CD14-positive monocyte (primary cell): ENCODE measurements at regions not wholly inside any gene's neighbourhood (a gene's known extent, or its start where the extent isn't known, plus 50 kb on each side); places are given as distances from the start of the nearest gene placed in this dataset.

Experiments used
- DNase-seq, 3 donors: peaks; one replicate each; pipeline ENCODE4 v3.0.0-alpha.2; 2011 to 2022
- H2AFZ ChIP-seq: 2 replicates; pipeline ENCODE4 v1.6.0; 2012; ENCODE audit warnings: mild to moderate bottlenecking, low read depth, low read length, inconsistent platforms; ENCODE audit not compliant: insufficient read depth, poor library complexity, severe bottlenecking
- H3K27ac ChIP-seq, 2 donors: 1 replicate in 1 of 2; 2 replicates in 1 of 2; pipeline ENCODE4 v1.5.1; 2012 to 2013; ENCODE audit warnings: low read length in 2 of 2, control low read depth in 1 of 2, inconsistent platforms in 1 of 2, low read depth in 1 of 2, mild to moderate bottlenecking in 1 of 2
- H3K27me3 ChIP-seq, 2 donors: one replicate each; pipeline versions ENCODE4 v1.6.0 to v1.6.1; 2011 to 2013; ENCODE audit warnings: low read length in 2 of 2; ENCODE audit not compliant: control insufficient read depth in 2 of 2, insufficient read depth in 2 of 2
- H3K36me3 ChIP-seq, 2 donors: replicated peaks in 1 of 2; 1 replicate in 1 of 2; 2 replicates in 1 of 2; pipeline versions ENCODE4 v1.5.1 to v1.6.1; 2012 to 2013; ENCODE audit warnings: low read length in 2 of 2, control low read depth in 1 of 2, inconsistent platforms in 1 of 2, mild to moderate bottlenecking in 1 of 2; ENCODE audit not compliant: insufficient read depth in 2 of 2, control insufficient read depth in 1 of 2
- H3K4me1 ChIP-seq, 2 donors: 1 replicate in 1 of 2; 2 replicates in 1 of 2; pipeline versions ENCODE4 v1.5.1 to v1.6.1; 2012 to 2013; ENCODE audit warnings: low read length in 2 of 2, control low read depth in 1 of 2, inconsistent platforms in 1 of 2, mild to moderate bottlenecking in 1 of 2, moderate library complexity in 1 of 2; ENCODE audit not compliant: insufficient read depth in 2 of 2, control insufficient read depth in 1 of 2
- H3K4me2 ChIP-seq: replicated peaks from 2 replicates; pipeline ENCODE3; 2012; ENCODE audit warnings: low read length, moderate library complexity, mild to moderate bottlenecking; ENCODE audit not compliant: poor library complexity, severe bottlenecking; ENCODE audit errors: extremely low read depth
- H3K4me3 ChIP-seq, 3 experiments: fragments of 200-600 bp in 1 of 3; sonication (generic) in 1 of 3; replicated peaks in 1 of 3; 1 replicate in 2 of 3; 2 replicates in 1 of 3; pipeline ENCODE4 v1.5.1; 2011 to 2013; ENCODE audit warnings: low read length in 3 of 3, mild to moderate bottlenecking in 3 of 3, control low read depth in 2 of 3, low read depth in 2 of 3, inconsistent platforms in 1 of 3, moderate library complexity in 1 of 3
- H3K79me2 ChIP-seq: 2 replicates; pipeline ENCODE4 v1.6.0; 2012; ENCODE audit warnings: mild to moderate bottlenecking, control low read depth, inconsistent platforms, low read length, moderate library complexity; ENCODE audit not compliant: insufficient read depth
- H3K9ac ChIP-seq: 2 replicates; pipeline ENCODE4 v1.6.0; 2017; ENCODE audit warnings: low read length, mild to moderate bottlenecking; ENCODE audit not compliant: insufficient read depth, poor library complexity, severe bottlenecking
- H3K9me3 ChIP-seq, 2 donors: replicated peaks in 1 of 2; 1 replicate in 1 of 2; 2 replicates in 1 of 2; pipeline versions ENCODE4 v1.5.1 to v1.6.1; 2012 to 2013; ENCODE audit warnings: low read length in 2 of 2, control low read depth in 1 of 2; ENCODE audit not compliant: control insufficient read depth in 1 of 2, insufficient read depth in 1 of 2
- H4K20me1 ChIP-seq: 2 replicates; pipeline ENCODE4 v1.6.0; 2012; ENCODE audit warnings: mild to moderate bottlenecking, low read length, control low read depth, moderate library complexity; ENCODE audit not compliant: insufficient read depth
- H3K27ac Mint-ChIP-seq, 7 donors: one replicate each; pipeline ENCODE4 v1.8.0; 2020; ENCODE audit warnings: mild to moderate bottlenecking in 7 of 7, mixed read lengths in 7 of 7, moderate library complexity in 6 of 7, inconsistent platforms in 2 of 7
- H3K27me3 Mint-ChIP-seq, 3 donors: one replicate each; pipeline ENCODE4 v1.8.0; 2021 to 2022; ENCODE audit warnings: low read depth in 3 of 3, mild to moderate bottlenecking in 3 of 3, mixed read lengths in 3 of 3, moderate library complexity in 3 of 3, inconsistent platforms in 1 of 3
- H3K36me3 Mint-ChIP-seq, 2 donors: one replicate each; pipeline ENCODE4 v1.8.0; 2020; ENCODE audit warnings: mixed read lengths in 2 of 2, inconsistent platforms in 1 of 2, mild to moderate bottlenecking in 1 of 2
- H3K4me1 Mint-ChIP-seq: one replicate; pipeline ENCODE4 v1.8.0; 2020; ENCODE audit warnings: mild to moderate bottlenecking, mixed read lengths
- H3K4me3 Mint-ChIP-seq, 2 donors: one replicate each; pipeline ENCODE4 v1.8.0; 2020; ENCODE audit warnings: mild to moderate bottlenecking in 2 of 2, mixed read lengths in 2 of 2, moderate library complexity in 1 of 2
- H3K9me3 Mint-ChIP-seq, 7 donors: one replicate each; pipeline ENCODE4 v1.8.0; 2020 to 2022; ENCODE audit warnings: mixed read lengths in 7 of 7, mild to moderate bottlenecking in 6 of 7, moderate library complexity in 6 of 7, inconsistent platforms in 2 of 7
- CTCF ChIP-seq: fragments of 200-600 bp; IDR thresholded peaks from one replicate; pipeline ENCODE4 v1.8.0; 2022; ENCODE audit warnings: antibody characterized with exemption, mild to moderate bottlenecking
- WGBS: methylation state at CpG from one replicate; pipeline ENCODE4 v1.1.5; 2013; ENCODE audit warnings: missing lambda C conversion rate; ENCODE audit not compliant: insufficient coverage; 5-methylcytosine and 5-hydroxymethylcytosine counted together
- intact Hi-C, 2 donors: fragments of 100-400 bp; cut with micrococcal nuclease; formaldehyde crosslinking; loops; one replicate each; pipeline versions ENCODE4 v1.15.0 to v1.15.1; 2023

GRCh38 chr16:5572056-5572455 is 474.5 kb upstream of the EEF2KMT start:
- no peak overlapping the region for H3K4me3 Mint-ChIP-seq
- H3K36me3 Mint-ChIP-seq = no peaks in the 10 kb centered on the region
- intact Hi-C loops = no loop called here
- Histone ChIP-seq H3K27ac (no peak overlapping the region), H2AFZ (no peak overlapping the region), H3K4me2 (no peak overlapping the region), H3K4me3 (no peak overlapping the region), H3K27me3 (no peaks in the 10 kb centered on the region), H3K9ac (no peak overlapping the region), H3K4me1 (no peaks in the 10 kb centered on the region), H3K79me2 (no peaks in the 10 kb centered on the region), H3K9me3 (no peaks in the 10 kb centered on the region), H4K20me1 (no peaks in the 10 kb centered on the region), H3K36me3 (no peaks in the 10 kb centered on the region)
- DNase-seq = no peak
- H3K27ac Mint-ChIP-seq = no peak overlapping the region
- WGBS = no CpG with 5 or more reads among the region's 2 CpGs
- no peak for TF ChIP-seq CTCF
- H3K27me3 Mint-ChIP-seq = peaks cover 0 to 2% (median 1%) of the 10 kb centered on the region in 3 donors
- H3K9me3 Mint-ChIP-seq = peaks cover 0 to 8% (median 3%) of the 10 kb centered on the region in 7 donors
- no peaks in the 10 kb centered on the region for H3K4me1 Mint-ChIP-seq

- no peak for TF ChIP-seq CTCF
- H3K9me3 Mint-ChIP-seq = peaks cover 0 to 8% (median 3%) of the 10 kb centered on the region in 7 donors
- no peaks in the 10 kb centered on the region for H3K4me1 Mint-ChIP-seq
- intact Hi-C loops = no loop called here
- Histone ChIP-seq H3K4me2 (no peak overlapping the region), H3K27me3 (no peaks in the 10 kb centered on the region), H3K79me2 (no peaks in the 10 kb centered on the region), H3K4me1 (no peaks in the 10 kb centered on the region), H3K9me3 (no peaks in the 10 kb centered on the region), H3K9ac (no peak overlapping the region), H2AFZ (no peak overlapping the region), H3K4me3 (no peak overlapping the region), H4K20me1 (no peaks in the 10 kb centered on the region), H3K27ac (no peak overlapping the region), H3K36me3 (no peaks in the 10 kb centered on the region)
- H3K4me3 Mint-ChIP-seq = no peak overlapping the region
- DNase-seq = no peak
- 91% methylated on average over 8 of the region's 8 CpGs for WGBS
- H3K27ac Mint-ChIP-seq = no peak overlapping the region
- H3K27me3 Mint-ChIP-seq = peaks cover 0 to 2% (median 1%) of the 10 kb centered on the region in 3 donors
- H3K36me3 Mint-ChIP-seq = no peaks in the 10 kb centered on the region
These were observed 473.9 kb upstream of the EEF2KMT start for GRCh38 chr16:5571446-5571845.
